Thyroid gland (tissue), 4 donors: ENCODE measurements at regions not wholly inside any gene's neighbourhood (a gene's known extent, or its start where the extent isn't known, plus 50 kb on each side); places are given as distances from the start of the nearest gene placed in this dataset.

Source experiments
- DNase-seq, 2 donors: peaks; one replicate each; pipeline ENCODE4 v3.0.0-alpha.2; 2019
- H3K27ac ChIP-seq, 3 donors: fragments of 200-600 bp; sonication (generic); 1 replicate in 2 of 3; 2 replicates in 1 of 3; pipeline ENCODE4 v1.5.1; 2016 to 2019; ENCODE audit warnings: mild to moderate bottlenecking in 1 of 3, moderate library complexity in 1 of 3
- H3K27me3 ChIP-seq: fragments of 200-600 bp; sonication (generic); one replicate; pipeline ENCODE4 v1.5.1; 2019
- H3K36me3 ChIP-seq, 2 donors: fragments of 200-600 bp; sonication (generic); one replicate each; pipeline ENCODE4 v1.5.1; 2016 to 2019
- H3K4me1 ChIP-seq, 2 donors: fragments of 200-600 bp; sonication (generic); one replicate each; pipeline ENCODE4 v1.5.1; 2017 to 2019
- H3K4me3 ChIP-seq, 3 donors: fragments of 200-600 bp; sonication (generic); replicated peaks in 1 of 3; 1 replicate in 2 of 3; 2 replicates in 1 of 3; pipeline ENCODE4 v1.5.1; 2016; ENCODE audit warnings: mild to moderate bottlenecking in 1 of 3
- H3K9me3 ChIP-seq: fragments of 200-600 bp; sonication (generic); one replicate; pipeline ENCODE4 v1.5.1; 2017
- POLR2A ChIP-seq, 2 donors: fragments of 450-650 bp; IDR thresholded peaks; one replicate each; pipeline ENCODE4 v1.6.1; 2017; ENCODE audit warnings: antibody characterized with exemption in 2 of 2, mild to moderate bottlenecking in 2 of 2, moderate library complexity in 1 of 2
- WGBS, 2 donors: methylation state at CpG; one replicate each; pipeline ENCODE4 v1.1.5; 2017; 5-methylcytosine and 5-hydroxymethylcytosine counted together
- intact Hi-C: fragments of 100-400 bp; cut with DNase I; formaldehyde crosslinking; loops from one replicate; pipeline ENCODE4 v1.15.1; 2023
- TF ChIP-seq, protein P1 (sequence below), 6 experiments: fragments of 200-600 bp in 3 of 6; fragments of 450-650 bp in 3 of 6; sonication (generic) in 3 of 6; IDR thresholded peaks; one replicate each; pipeline ENCODE4 v1.5.1; 2016 to 2019; ENCODE audit warnings: antibody characterized with exemption in 6 of 6, mild to moderate bottlenecking in 2 of 6, inconsistent platforms in 1 of 6, moderate library complexity in 1 of 6

DNA sequence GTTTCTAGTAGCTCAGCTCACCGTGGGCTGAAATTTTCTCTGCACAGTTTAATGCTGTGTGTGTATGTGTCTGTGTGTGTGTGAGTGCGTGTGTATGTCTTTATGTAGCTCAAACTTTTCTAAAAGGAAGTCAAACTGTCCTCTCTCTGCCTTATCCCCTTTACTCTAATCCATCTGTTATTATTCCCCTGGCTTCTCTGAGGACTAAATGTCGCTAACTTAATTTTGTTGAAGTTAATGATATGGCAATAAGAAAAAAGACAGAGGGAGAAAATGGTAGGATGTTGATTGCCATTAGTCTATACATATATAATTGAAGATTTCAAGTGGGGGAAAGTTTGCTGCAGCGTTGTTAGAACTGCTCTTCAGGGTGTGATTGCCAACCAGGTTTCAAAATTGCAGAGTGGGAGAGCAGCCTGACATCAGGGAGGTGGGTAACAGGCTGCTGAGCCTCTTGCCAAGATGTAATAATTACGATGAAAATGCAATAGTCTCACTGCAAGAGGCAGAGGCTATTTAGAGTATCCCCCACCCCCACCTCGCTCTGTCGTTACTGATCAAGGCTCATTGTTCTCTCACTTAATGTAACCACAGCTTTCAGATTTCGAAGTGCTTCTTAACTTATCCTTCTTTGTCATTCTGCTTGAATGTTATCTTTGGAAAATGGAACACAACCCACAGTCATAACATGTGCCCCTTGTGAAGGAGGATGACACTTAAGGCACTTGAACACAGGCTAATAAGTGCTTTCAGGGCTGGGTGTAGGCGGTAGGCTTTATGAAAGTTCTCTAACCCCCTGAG lies 559.0 kb upstream of the PLXNA2 start:
- Histone ChIP-seq H3K9me3 (no peaks in the 10 kb centered on the region), H3K36me3 (no peaks in the 10 kb centered on the region), H3K4me1 (peaks cover 10 to 17% of the 10 kb centered on the region in 2 donors), H3K4me3 (no peak overlapping the region), H3K27me3 (no peaks in the 10 kb centered on the region), H3K27ac (no peak overlapping the region)
- peak; percentile 24 to 61 for DNase-seq
- 32 to 33% methylated on average over 9 of the region's 9 CpGs for WGBS, 2 donors
- no peak for TF ChIP-seq POLR2A (IDR thresholded peaks at IDR 0.05)
- intact Hi-C loops = no loop called here

DNA sequence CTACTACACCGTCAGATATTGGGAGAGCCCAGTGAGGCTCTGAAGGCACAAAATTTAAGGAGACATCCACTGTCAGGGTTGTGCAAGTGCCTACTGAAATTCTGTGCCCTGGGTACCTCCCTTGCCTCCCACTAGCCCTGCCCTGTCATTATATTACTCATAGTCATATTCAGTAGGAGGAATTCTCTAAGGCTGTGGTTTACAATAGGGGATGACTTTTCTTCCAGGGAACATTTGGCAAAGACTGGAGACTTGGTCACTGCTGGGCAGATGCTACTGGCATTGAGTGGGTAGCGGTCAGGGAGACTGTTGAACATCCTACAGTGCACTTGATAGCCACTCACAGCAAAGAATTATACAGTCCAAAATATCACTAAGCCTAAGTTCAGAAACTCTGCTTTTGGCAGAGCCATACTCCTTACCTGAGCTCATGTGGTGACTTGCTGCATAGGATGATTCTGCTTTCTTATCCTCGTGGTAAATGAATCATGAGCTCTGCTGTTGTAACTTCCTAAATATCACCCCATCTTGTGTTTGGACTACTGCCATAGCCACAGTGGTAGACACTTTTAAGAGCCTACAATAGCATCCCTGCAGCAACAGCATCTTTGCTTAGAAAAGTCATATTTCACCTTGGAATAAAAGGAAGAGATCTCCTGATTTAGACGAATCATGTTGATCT lies 563.4 kb upstream of the PLXNA2 start:
- Histone ChIP-seq H3K27me3 (no peaks in the 10 kb centered on the region), H3K36me3 (no peaks in the 10 kb centered on the region), H3K4me1 (peaks cover 10 to 12% of the 10 kb centered on the region in 2 donors), H3K4me3 (no peak overlapping the region), H3K9me3 (no peaks in the 10 kb centered on the region), H3K27ac (no peak overlapping the region)
- DNase-seq = no peak
- TF ChIP-seq, protein P1, sequence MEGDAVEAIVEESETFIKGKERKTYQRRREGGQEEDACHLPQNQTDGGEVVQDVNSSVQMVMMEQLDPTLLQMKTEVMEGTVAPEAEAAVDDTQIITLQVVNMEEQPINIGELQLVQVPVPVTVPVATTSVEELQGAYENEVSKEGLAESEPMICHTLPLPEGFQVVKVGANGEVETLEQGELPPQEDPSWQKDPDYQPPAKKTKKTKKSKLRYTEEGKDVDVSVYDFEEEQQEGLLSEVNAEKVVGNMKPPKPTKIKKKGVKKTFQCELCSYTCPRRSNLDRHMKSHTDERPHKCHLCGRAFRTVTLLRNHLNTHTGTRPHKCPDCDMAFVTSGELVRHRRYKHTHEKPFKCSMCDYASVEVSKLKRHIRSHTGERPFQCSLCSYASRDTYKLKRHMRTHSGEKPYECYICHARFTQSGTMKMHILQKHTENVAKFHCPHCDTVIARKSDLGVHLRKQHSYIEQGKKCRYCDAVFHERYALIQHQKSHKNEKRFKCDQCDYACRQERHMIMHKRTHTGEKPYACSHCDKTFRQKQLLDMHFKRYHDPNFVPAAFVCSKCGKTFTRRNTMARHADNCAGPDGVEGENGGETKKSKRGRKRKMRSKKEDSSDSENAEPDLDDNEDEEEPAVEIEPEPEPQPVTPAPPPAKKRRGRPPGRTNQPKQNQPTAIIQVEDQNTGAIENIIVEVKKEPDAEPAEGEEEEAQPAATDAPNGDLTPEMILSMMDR (IDR thresholded peaks at IDR 0.05) = no peak
- no peak for TF ChIP-seq POLR2A (IDR thresholded peaks at IDR 0.05)
- intact Hi-C loops = no loop called here
- 76 to 94% methylated on average over 4 of the region's 4 CpGs for WGBS, 2 donors

DNA sequence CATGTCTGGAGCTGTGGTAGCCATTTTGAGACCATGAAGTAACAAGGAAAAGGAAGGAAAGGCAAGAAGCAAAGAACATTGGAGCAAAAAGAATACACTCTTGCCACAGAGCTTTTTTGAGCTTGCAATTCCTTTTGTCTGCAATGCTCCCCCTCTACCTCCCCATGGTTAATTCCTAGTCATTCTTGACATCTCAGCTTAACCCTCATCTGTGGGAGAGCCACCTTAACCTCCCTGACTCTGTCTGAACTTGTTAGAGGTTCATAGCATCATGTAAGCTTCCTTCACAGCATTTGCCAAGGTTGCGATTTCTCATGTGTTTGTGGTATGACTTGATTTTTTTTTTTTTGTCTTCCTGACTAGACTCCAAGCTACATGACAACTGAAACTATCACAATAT lies 564.1 kb upstream of the PLXNA2 start:
- Histone ChIP-seq H3K4me1 (peaks cover 5 to 9% of the 10 kb centered on the region in 2 donors), H3K4me3 (no peak overlapping the region), H3K36me3 (no peaks in the 10 kb centered on the region), H3K9me3 (no peaks in the 10 kb centered on the region), H3K27ac (no peak overlapping the region), H3K27me3 (no peaks in the 10 kb centered on the region)
- no peak for DNase-seq
- TF ChIP-seq POLR2A (IDR thresholded peaks at IDR 0.05) = no peak
- TF ChIP-seq, protein P1 (IDR thresholded peaks at IDR 0.05) = no peak
- 93 to 96% methylated on average over 1 of the region's 1 CpG for WGBS, 2 donors
- intact Hi-C loops = no loop called here

DNA sequence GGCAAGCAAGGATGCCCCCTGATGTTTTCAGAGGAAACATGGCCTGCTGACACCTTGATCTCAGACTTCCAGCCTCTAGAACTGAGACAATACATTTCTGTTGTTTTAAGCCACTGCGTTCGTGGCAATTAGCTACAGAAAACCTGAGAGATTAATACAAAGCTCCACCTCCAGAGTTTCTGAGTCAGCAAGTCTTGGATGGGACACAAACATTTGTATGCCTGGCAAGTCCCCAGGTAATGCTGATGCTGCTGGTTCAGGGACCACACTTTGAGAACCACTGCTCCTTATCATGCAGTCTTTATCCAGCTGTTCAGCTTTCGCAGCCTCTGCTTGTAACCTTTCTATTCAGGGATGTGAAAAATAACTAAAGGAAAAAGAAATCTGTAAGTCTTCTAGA lies 565.7 kb upstream of the PLXNA2 start:
- Histone ChIP-seq H3K9me3 (no peaks in the 10 kb centered on the region), H3K36me3 (no peaks in the 10 kb centered on the region), H3K4me3 (no peak overlapping the region), H3K27ac (no peak overlapping the region), H3K4me1 (no peaks in the 10 kb centered on the region), H3K27me3 (no peaks in the 10 kb centered on the region)
- intact Hi-C loops = no loop called here
- no peak for TF ChIP-seq POLR2A (IDR thresholded peaks at IDR 0.05)
- TF ChIP-seq, protein P1 (IDR thresholded peaks at IDR 0.05) = no peak
- DNase-seq = peak in 1 of 2 donors; percentile 20
- 56 to 57% methylated on average over 3 of the region's 3 CpGs for WGBS, 2 donors

DNA sequence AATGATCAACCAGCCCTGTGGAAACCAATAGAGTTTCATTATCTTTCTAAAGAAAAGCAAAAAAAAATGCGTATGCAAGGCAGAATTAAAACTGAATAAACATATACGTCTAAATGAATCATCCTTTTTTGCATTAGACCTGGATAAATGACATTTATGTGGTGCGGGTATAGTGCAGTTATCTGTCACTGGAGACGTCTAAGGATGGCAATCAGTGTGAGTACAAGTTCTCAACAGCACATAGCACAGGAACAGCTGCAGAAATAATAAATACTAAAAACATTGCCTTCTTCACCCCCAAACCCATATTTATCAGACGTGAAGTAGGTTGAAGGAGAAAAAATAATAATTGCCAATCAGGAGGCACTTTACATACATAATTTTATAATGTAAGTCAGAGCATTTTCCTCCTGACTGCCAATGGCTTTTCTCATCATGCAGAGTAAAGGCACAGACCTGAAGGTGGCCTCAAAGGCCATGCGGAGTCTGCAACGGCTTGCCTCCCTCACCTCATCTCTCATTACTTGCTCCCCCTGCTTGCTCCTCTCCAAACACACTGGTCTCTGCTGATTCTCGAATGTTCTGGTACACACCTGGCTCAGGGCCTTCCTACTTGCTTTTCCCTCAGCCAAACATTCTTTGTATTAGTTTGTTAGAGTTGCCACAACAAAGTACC lies 574.7 kb upstream of the PLXNA2 start:
- H3K36me3 ChIP-seq = no peaks in the 10 kb centered on the region
- no peak for DNase-seq
- no peaks in the 10 kb centered on the region for H3K4me1 ChIP-seq
- WGBS, 2 donors = 86 to 92% methylated on average over 8 of the region's 8 CpGs
- H3K27ac ChIP-seq = no peak overlapping the region
- TF ChIP-seq POLR2A (IDR thresholded peaks at IDR 0.05) = no peak
- TF ChIP-seq, protein P1 (IDR thresholded peaks at IDR 0.05) = no peak
- H3K9me3 ChIP-seq = no peaks in the 10 kb centered on the region
- no peaks in the 10 kb centered on the region for H3K27me3 ChIP-seq
- intact Hi-C loops = no loop called here
- no peak overlapping the region for H3K4me3 ChIP-seq
